HL-60 (cell line): ENCODE measurements at regions not wholly inside any gene's neighbourhood (a gene's known extent, or its start where the extent isn't known, plus 50 kb on each side); places are given as distances from the start of the nearest gene placed in this dataset.
"Not testable (repeated sequence)": the region's sequence is repeated elsewhere in the genome, so short reads cannot be mapped to it uniquely, and the experiment has no call there.

Experiments used
- DNase-seq, 2 experiments: peaks; one replicate each; pipeline ENCODE4 v3.0.0-alpha.2; 2010 to 2020; ENCODE audit warnings: low read depth in 1 of 2, low spot score in 1 of 2
- H3K27ac ChIP-seq: fragments of 250-450 bp; sonication (Bioruptor Pico); replicated peaks from 2 replicates; pipeline ENCODE4 v1.5.1; 2020; ENCODE audit warnings: mild to moderate bottlenecking, moderate library complexity
- H3K27me3 ChIP-seq: fragments of 250-450 bp; sonication (Bioruptor Pico); 2 replicates; pipeline ENCODE4 v1.5.1; 2021; ENCODE audit warnings: mild to moderate bottlenecking, moderate library complexity; ENCODE audit not compliant: insufficient read depth, poor library complexity, severe bottlenecking
- H3K4me3 ChIP-seq: replicated peaks from 2 replicates; pipeline ENCODE4 v1.5.1; 2011; ENCODE audit warnings: mild to moderate bottlenecking, control low read depth, low read length; ENCODE audit not compliant: insufficient read depth
- CTCF ChIP-seq: IDR thresholded peaks from one replicate; pipeline ENCODE4 v1.5.1; 2011; ENCODE audit warnings: low read length, control low read depth, inconsistent platforms; ENCODE audit not compliant: insufficient read depth
- GABPA ChIP-seq: IDR thresholded peaks from 2 replicates; pipeline ENCODE4 v1.6.1; 2012; ENCODE audit warnings: low read depth
- POLR2AphosphoS5 ChIP-seq: IDR thresholded peaks from 2 replicates; pipeline ENCODE4 v1.6.1; 2012; ENCODE audit warnings: low read depth
- REST ChIP-seq: IDR thresholded peaks from 2 replicates; pipeline ENCODE4 v1.6.1; 2012; ENCODE audit warnings: low read depth; ENCODE audit not compliant: insufficient replicate concordance
- SPI1 ChIP-seq: IDR thresholded peaks from 2 replicates; pipeline ENCODE4 v1.6.1; 2012; ENCODE audit warnings: low read depth, mild to moderate bottlenecking, borderline replicate concordance

GRCh38 chr7:67913604-67914003, 917.0 kb downstream of the TYW1 start:
- no peak for TF ChIP-seq CTCF
- no peak for TF ChIP-seq POLR2AphosphoS5
- TF ChIP-seq SPI1, result no peak
- no peak for TF ChIP-seq GABPA
- TF ChIP-seq REST, result no peak
- DNase-seq, result no peak
- H3K4me3 ChIP-seq, result no peak overlapping the region
- H3K27me3 ChIP-seq, result no peaks in the 10 kb centered on the region
- no peak overlapping the region for H3K27ac ChIP-seq

GRCh38 chr7:67916111-67916510, 919.5 kb downstream of the TYW1 start:
- not testable (repeated sequence) for H3K27me3 ChIP-seq, H3K4me3 ChIP-seq, H3K27ac ChIP-seq, DNase-seq

- Histone ChIP-seq H3K4me3 (no peak overlapping the region), H3K27ac (no peak overlapping the region), H3K27me3 (no peaks in the 10 kb centered on the region)
- DNase-seq, result no peak
- TF ChIP-seq CTCF, result no peak
- no peak for TF ChIP-seq GABPA
These were observed 920.2 kb downstream of the TYW1 start for GRCh38 chr7:67916571-67917436.

- DNase-seq, result no peak
- Histone ChIP-seq H3K27me3 (no peaks in the 10 kb centered on the region), H3K4me3 (no peak overlapping the region), H3K27ac (no peak overlapping the region)
- TF ChIP-seq REST (no peak), GABPA (no peak), POLR2AphosphoS5 (no peak), CTCF (no peak), SPI1 (no peak)
These were observed 920.8 kb downstream of the TYW1 start for GRCh38 chr7:67917437-67917755.
